AG04450 (cell line): ENCODE measurements at regions not wholly inside any gene's neighbourhood (a gene's known extent, or its start where the extent isn't known, plus 50 kb on each side); places are given as distances from the start of the nearest gene placed in this dataset.

Experiments used
- CTCF ChIA-PET: fragments of 300-600, 350-600 bp; formaldehyde crosslinking; extraction: SDS; loops from one replicate; lab custom pipeline; 2022; ENCODE audit warnings: antibody characterized with exemption, inconsistent platforms; lab: Charles Lee
- POLR2A ChIA-PET: fragments of 350-600 bp; formaldehyde crosslinking; extraction: SDS; loops from one replicate; lab custom pipeline; 2021; ENCODE audit warnings: antibody characterized with exemption, inconsistent platforms; lab: Yijun Ruan, JAX
- DNase-seq: peaks from one replicate; pipeline ENCODE4 v3.0.0-alpha.2; 2011; ENCODE audit warnings: low read depth, low spot score
- H3K27ac ChIP-seq: one replicate; pipeline ENCODE4 v1.5.1; 2012; ENCODE audit warnings: low read depth, low read length, control low read depth
- H3K27me3 ChIP-seq: one replicate; pipeline ENCODE4 v1.6.0; 2012; ENCODE audit warnings: low read length; ENCODE audit not compliant: control insufficient read depth, insufficient read depth
- H3K4me3 ChIP-seq: 2 replicates; pipeline ENCODE4 v1.5.1; 2011; ENCODE audit warnings: mild to moderate bottlenecking, low read depth, low read length, control low read depth
- H3K9me3 ChIP-seq: 2 replicates; pipeline ENCODE4 v1.5.1; 2012; ENCODE audit warnings: low read length; ENCODE audit not compliant: control insufficient read depth, insufficient read depth
- TF ChIP-seq, protein P1 (sequence below): IDR thresholded peaks from 2 replicates; pipeline ENCODE4 v1.5.1; 2011; ENCODE audit warnings: low read depth, low read length, control low read depth, inconsistent platforms

GRCh38 chr1:218034468-218034867 lies 250.6 kb upstream of the RRP15 start:
- DNase-seq = no peak
- no peak overlapping the region for H3K4me3 ChIP-seq
- ChIA-PET CTCF (no interaction called here), POLR2A (no interaction called here)
- no peaks in the 10 kb centered on the region for H3K27me3 ChIP-seq
- TF ChIP-seq, protein P1, sequence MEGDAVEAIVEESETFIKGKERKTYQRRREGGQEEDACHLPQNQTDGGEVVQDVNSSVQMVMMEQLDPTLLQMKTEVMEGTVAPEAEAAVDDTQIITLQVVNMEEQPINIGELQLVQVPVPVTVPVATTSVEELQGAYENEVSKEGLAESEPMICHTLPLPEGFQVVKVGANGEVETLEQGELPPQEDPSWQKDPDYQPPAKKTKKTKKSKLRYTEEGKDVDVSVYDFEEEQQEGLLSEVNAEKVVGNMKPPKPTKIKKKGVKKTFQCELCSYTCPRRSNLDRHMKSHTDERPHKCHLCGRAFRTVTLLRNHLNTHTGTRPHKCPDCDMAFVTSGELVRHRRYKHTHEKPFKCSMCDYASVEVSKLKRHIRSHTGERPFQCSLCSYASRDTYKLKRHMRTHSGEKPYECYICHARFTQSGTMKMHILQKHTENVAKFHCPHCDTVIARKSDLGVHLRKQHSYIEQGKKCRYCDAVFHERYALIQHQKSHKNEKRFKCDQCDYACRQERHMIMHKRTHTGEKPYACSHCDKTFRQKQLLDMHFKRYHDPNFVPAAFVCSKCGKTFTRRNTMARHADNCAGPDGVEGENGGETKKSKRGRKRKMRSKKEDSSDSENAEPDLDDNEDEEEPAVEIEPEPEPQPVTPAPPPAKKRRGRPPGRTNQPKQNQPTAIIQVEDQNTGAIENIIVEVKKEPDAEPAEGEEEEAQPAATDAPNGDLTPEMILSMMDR = no peak
- no peak overlapping the region for H3K27ac ChIP-seq
- H3K9me3 ChIP-seq = no peaks in the 10 kb centered on the region

GRCh38 chr1:218048828-218049420 lies 236.2 kb upstream of the RRP15 start:
- H3K4me3 ChIP-seq = no peak overlapping the region
- H3K27ac ChIP-seq = no peak overlapping the region
- no peak for DNase-seq
- ChIA-PET POLR2A (no interaction called here), CTCF (no interaction called here)
- H3K27me3 ChIP-seq = no peaks in the 10 kb centered on the region
- TF ChIP-seq, protein P1 = no peak
- no peaks in the 10 kb centered on the region for H3K9me3 ChIP-seq

DNA sequence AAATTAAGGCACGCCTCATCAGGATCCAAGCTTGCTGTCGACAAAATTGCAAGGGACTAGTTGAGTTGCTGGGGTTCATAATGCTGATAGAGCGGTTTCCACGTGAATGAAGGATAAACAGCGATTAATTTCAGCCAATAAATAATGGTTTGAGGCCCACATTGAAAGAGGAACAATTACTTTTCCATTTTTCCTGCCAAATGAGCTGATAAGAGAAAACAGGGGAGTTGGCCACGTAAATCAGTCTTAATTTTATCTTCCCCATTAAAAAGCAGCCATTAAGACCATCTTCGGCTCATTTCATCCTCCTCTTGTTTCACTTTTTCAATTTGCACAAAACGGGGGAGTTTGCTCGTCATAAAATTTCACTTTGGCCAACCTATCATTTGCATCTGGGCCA lies 235.5 kb upstream of the RRP15 start:
- Histone ChIP-seq H3K27me3 (no peaks in the 10 kb centered on the region), H3K4me3 (no peak overlapping the region), H3K9me3 (no peaks in the 10 kb centered on the region), H3K27ac (no peak overlapping the region)
- CTCF ChIA-PET = no interaction called here
- POLR2A ChIA-PET = no interaction called here
- TF ChIP-seq, protein P1 = no peak
- no peak for DNase-seq

DNA sequence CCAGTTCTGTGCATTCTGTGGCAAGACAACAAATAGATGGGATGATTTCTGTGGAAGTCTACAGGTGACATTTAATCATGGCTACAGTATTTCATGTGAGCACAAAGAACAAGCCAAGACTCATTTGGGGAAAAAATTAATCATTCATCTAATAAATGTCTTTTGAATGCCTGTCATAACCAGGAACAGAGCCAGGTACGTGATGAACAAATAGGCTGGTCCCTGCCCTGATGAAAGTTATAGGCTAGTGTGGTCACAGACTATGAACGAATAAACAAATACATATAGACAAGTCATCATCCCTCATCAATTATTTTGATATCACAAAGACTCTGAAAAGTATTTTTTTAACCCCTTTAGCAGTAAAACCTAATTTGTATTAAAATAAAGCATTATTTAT lies 226.4 kb upstream of the RRP15 start:
- H3K27me3 ChIP-seq = no peaks in the 10 kb centered on the region
- DNase-seq = no peak
- ChIA-PET POLR2A (no interaction called here), CTCF (no interaction called here)
- no peak overlapping the region for H3K27ac ChIP-seq
- TF ChIP-seq, protein P1 = no peak
- H3K9me3 ChIP-seq = no peaks in the 10 kb centered on the region
- no peak overlapping the region for H3K4me3 ChIP-seq

- CTCF ChIA-PET = no interaction called here
Measured at GRCh38 chr1:218064426-218064825, 220.7 kb upstream of the RRP15 start.

More at GRCh38 chr1:218064426-218064825, 220.7 kb upstream of the RRP15 start:
- no peaks in the 10 kb centered on the region for H3K27me3 ChIP-seq
- no peak overlapping the region for H3K27ac ChIP-seq
- no peak for DNase-seq
- TF ChIP-seq, protein P1 = no peak
- H3K9me3 ChIP-seq = no peaks in the 10 kb centered on the region
- no peak overlapping the region for H3K4me3 ChIP-seq
- POLR2A ChIA-PET = no interaction called here
